ENCODE measurements at regions not wholly inside any gene's neighbourhood (a gene's known extent, or its start where the extent isn't known, plus 50 kb on each side); places are given as distances from the start of the nearest gene placed in this dataset.

GRCh38 chr2:13197248-13197647 lies 480.5 kb downstream of the TRIB2 start:
- H3K36me3 ChIP-seq = no peaks in the 10 kb centered on the region
- TF ChIP-seq CTCF (IDR thresholded peaks at IDR 0.05) = no peak
- no peak overlapping the region for H3K4me3 ChIP-seq
- H3K9me3 ChIP-seq = no peaks in the 10 kb centered on the region
- H3K27ac ChIP-seq = no peak overlapping the region
- no peaks in the 10 kb centered on the region for H3K27me3 ChIP-seq
- no peak for DNase-seq (ENCODE audit: low spot score)
- H3K4me1 ChIP-seq = no peaks in the 10 kb centered on the region

- DNase-seq (ENCODE audit: low spot score) = no peak
- Histone ChIP-seq H3K36me3 (no peaks in the 10 kb centered on the region), H3K27me3 (no peaks in the 10 kb centered on the region), H3K4me3 (no peak overlapping the region), H3K9me3 (no peaks in the 10 kb centered on the region), H3K4me1 (no peaks in the 10 kb centered on the region), H3K27ac (no peak overlapping the region)
- TF ChIP-seq CTCF (IDR thresholded peaks at IDR 0.05) = no peak
These were observed 485.2 kb downstream of the TRIB2 start for GRCh38 chr2:13201924-13202323.

- Histone ChIP-seq H3K27ac (no peak overlapping the region), H3K9me3 (peaks cover 0 to 7% of the 10 kb centered on the region in 2 donors), H3K36me3 (no peaks in the 10 kb centered on the region), H3K27me3 (no peaks in the 10 kb centered on the region), H3K4me1 (no peaks in the 10 kb centered on the region), H3K4me3 (no peak overlapping the region)
- DNase-seq (ENCODE audit: low spot score) = no peak
- no peak for TF ChIP-seq CTCF (IDR thresholded peaks at IDR 0.05)
These were observed 495.4 kb downstream of the TRIB2 start for GRCh38 chr2:13212115-13212514.

- Histone ChIP-seq H3K27me3 (no peaks in the 10 kb centered on the region), H3K4me1 (no peaks in the 10 kb centered on the region), H3K9me3 (no peaks in the 10 kb centered on the region), H3K4me3 (no peak overlapping the region), H3K36me3 (no peaks in the 10 kb centered on the region), H3K27ac (no peak overlapping the region)
- no peak for TF ChIP-seq CTCF (IDR thresholded peaks at IDR 0.05)
- no peak for DNase-seq (ENCODE audit: low spot score)
These were observed 501.5 kb downstream of the TRIB2 start for GRCh38 chr2:13218205-13218604.

GRCh38 chr2:13227578-13227977 lies 510.8 kb downstream of the TRIB2 start:
- no peak for TF ChIP-seq CTCF (IDR thresholded peaks at IDR 0.05)
- H3K27ac ChIP-seq = no peak overlapping the region
- no peak for DNase-seq (ENCODE audit: low spot score)

GRCh38 chr2:13230221-13230620 lies 513.5 kb downstream of the TRIB2 start:
- no peaks in the 10 kb centered on the region for H3K4me1 ChIP-seq
- no peak overlapping the region for H3K27ac ChIP-seq
- H3K9me3 ChIP-seq = no peaks in the 10 kb centered on the region
- H3K27me3 ChIP-seq = no peaks in the 10 kb centered on the region
- no peak overlapping the region for H3K4me3 ChIP-seq
- no peak for DNase-seq (ENCODE audit: low spot score)
- no peaks in the 10 kb centered on the region for H3K36me3 ChIP-seq
- TF ChIP-seq CTCF (IDR thresholded peaks at IDR 0.05) = no peak

More at GRCh38 chr2:13227578-13227977, 510.8 kb downstream of the TRIB2 start:
- Histone ChIP-seq H3K4me1 (no peaks in the 10 kb centered on the region), H3K4me3 (no peak overlapping the region), H3K36me3 (no peaks in the 10 kb centered on the region), H3K27me3 (no peaks in the 10 kb centered on the region), H3K9me3 (no peaks in the 10 kb centered on the region)
